ENCODE measurements at regions not wholly inside any gene's neighbourhood (a gene's known extent, or its start where the extent isn't known, plus 50 kb on each side); places are given as distances from the start of the nearest gene placed in this dataset.

GRCh38 chr9:73979894-73980264 is 517.3 kb upstream of the RORB start:
- Histone ChIP-seq H3K9ac (ENCODE audit: low read length) (no peak overlapping the region), H2AFZ (ENCODE audit: low read length) (no peak overlapping the region), H3K4me3 (ENCODE audit: low read depth, low read length, poor library complexity, severe bottlenecking) (no peak overlapping the region), H3K4me2 (ENCODE audit: low read length) (no peak overlapping the region), H3K4me1 (ENCODE audit: insufficient read depth, low read length, severe bottlenecking) (no peaks in the 10 kb centered on the region), H3F3A (ENCODE audit: insufficient read depth, low read length) (no peaks in the 10 kb centered on the region), H3K9me3 (ENCODE audit: low read length) (no peaks in the 10 kb centered on the region), H3K27me3 (ENCODE audit: insufficient read depth, low read length) (no peaks in the 10 kb centered on the region), H3K9me2 (ENCODE audit: low read depth, low read length) (no peaks in the 10 kb centered on the region), H3K36me3 (ENCODE audit: insufficient read depth, low read length) (no peaks in the 10 kb centered on the region), H4K20me1 (ENCODE audit: insufficient read depth, low read length) (no peaks in the 10 kb centered on the region), H3K79me2 (ENCODE audit: insufficient read depth, low read length) (no peaks in the 10 kb centered on the region), H3K27ac (ENCODE audit: low read depth, low read length, poor library complexity, severe bottlenecking) (no peak overlapping the region)
- no peak for TF ChIP-seq EZH2 (IDR thresholded peaks at IDR 0.05; ENCODE audit: borderline replicate concordance, low read length)

GRCh38 chr9:73980754-73981153 is 516.4 kb upstream of the RORB start:
- Histone ChIP-seq H3K4me3 (ENCODE audit: low read depth, low read length, poor library complexity, severe bottlenecking) (no peak overlapping the region), H3F3A (ENCODE audit: insufficient read depth, low read length) (no peaks in the 10 kb centered on the region), H3K27ac (ENCODE audit: low read depth, low read length, poor library complexity, severe bottlenecking) (no peak overlapping the region), H3K9ac (ENCODE audit: low read length) (no peak overlapping the region), H3K79me2 (ENCODE audit: insufficient read depth, low read length) (no peaks in the 10 kb centered on the region), H3K4me1 (ENCODE audit: insufficient read depth, low read length, severe bottlenecking) (no peaks in the 10 kb centered on the region), H3K9me2 (ENCODE audit: low read depth, low read length) (no peaks in the 10 kb centered on the region), H4K20me1 (ENCODE audit: insufficient read depth, low read length) (no peaks in the 10 kb centered on the region), H2AFZ (ENCODE audit: low read length) (no peak overlapping the region), H3K27me3 (ENCODE audit: insufficient read depth, low read length) (no peaks in the 10 kb centered on the region), H3K36me3 (ENCODE audit: insufficient read depth, low read length) (no peaks in the 10 kb centered on the region), H3K9me3 (ENCODE audit: low read length) (no peaks in the 10 kb centered on the region), H3K4me2 (ENCODE audit: low read length) (no peak overlapping the region)
- TF ChIP-seq, protein P1, sequence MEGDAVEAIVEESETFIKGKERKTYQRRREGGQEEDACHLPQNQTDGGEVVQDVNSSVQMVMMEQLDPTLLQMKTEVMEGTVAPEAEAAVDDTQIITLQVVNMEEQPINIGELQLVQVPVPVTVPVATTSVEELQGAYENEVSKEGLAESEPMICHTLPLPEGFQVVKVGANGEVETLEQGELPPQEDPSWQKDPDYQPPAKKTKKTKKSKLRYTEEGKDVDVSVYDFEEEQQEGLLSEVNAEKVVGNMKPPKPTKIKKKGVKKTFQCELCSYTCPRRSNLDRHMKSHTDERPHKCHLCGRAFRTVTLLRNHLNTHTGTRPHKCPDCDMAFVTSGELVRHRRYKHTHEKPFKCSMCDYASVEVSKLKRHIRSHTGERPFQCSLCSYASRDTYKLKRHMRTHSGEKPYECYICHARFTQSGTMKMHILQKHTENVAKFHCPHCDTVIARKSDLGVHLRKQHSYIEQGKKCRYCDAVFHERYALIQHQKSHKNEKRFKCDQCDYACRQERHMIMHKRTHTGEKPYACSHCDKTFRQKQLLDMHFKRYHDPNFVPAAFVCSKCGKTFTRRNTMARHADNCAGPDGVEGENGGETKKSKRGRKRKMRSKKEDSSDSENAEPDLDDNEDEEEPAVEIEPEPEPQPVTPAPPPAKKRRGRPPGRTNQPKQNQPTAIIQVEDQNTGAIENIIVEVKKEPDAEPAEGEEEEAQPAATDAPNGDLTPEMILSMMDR (IDR thresholded peaks at IDR 0.05; ENCODE audit: low read length): no peak
- no peak for TF ChIP-seq EZH2 (IDR thresholded peaks at IDR 0.05; ENCODE audit: borderline replicate concordance, low read length)

GRCh38 chr9:73981405-73981804 is 515.7 kb upstream of the RORB start:
- TF ChIP-seq, protein P1 (IDR thresholded peaks at IDR 0.05; ENCODE audit: low read length): no peak
- TF ChIP-seq EZH2 (IDR thresholded peaks at IDR 0.05; ENCODE audit: borderline replicate concordance, low read length): no peak
- Histone ChIP-seq H3K27me3 (ENCODE audit: insufficient read depth, low read length) (no peaks in the 10 kb centered on the region), H2AFZ (ENCODE audit: low read length) (no peak overlapping the region), H3K4me1 (ENCODE audit: insufficient read depth, low read length, severe bottlenecking) (no peaks in the 10 kb centered on the region), H3F3A (ENCODE audit: insufficient read depth, low read length) (no peaks in the 10 kb centered on the region), H3K36me3 (ENCODE audit: insufficient read depth, low read length) (no peaks in the 10 kb centered on the region), H4K20me1 (ENCODE audit: insufficient read depth, low read length) (no peaks in the 10 kb centered on the region), H3K9ac (ENCODE audit: low read length) (no peak overlapping the region), H3K4me3 (ENCODE audit: low read depth, low read length, poor library complexity, severe bottlenecking) (no peak overlapping the region), H3K4me2 (ENCODE audit: low read length) (no peak overlapping the region), H3K9me3 (ENCODE audit: low read length) (no peaks in the 10 kb centered on the region), H3K79me2 (ENCODE audit: insufficient read depth, low read length) (no peaks in the 10 kb centered on the region), H3K27ac (ENCODE audit: low read depth, low read length, poor library complexity, severe bottlenecking) (no peak overlapping the region), H3K9me2 (ENCODE audit: low read depth, low read length) (no peaks in the 10 kb centered on the region)

DNA sequence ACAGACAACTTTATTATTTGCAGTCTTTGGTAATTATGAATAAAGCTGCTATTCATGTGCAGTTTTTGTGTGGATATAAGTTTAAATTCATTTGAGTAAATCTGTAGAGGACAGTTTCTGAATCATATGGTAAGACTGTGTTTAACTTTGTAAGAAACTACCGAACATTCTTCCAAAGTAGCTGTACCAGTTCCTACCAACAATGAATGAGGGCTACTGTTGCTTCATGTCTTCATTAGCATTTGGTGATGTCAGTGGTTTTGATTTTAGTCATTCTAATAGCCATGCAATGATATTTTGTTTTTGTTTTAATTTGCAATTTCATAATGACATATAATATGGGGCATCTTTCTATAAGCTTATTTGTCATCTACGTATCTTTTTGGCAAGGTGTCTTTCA is 501.3 kb upstream of the RORB start:
- Histone ChIP-seq H3K79me2 (ENCODE audit: insufficient read depth, low read length) (no peaks in the 10 kb centered on the region), H3K4me1 (ENCODE audit: insufficient read depth, low read length, severe bottlenecking) (no peaks in the 10 kb centered on the region), H3K9me2 (ENCODE audit: low read depth, low read length) (no peaks in the 10 kb centered on the region), H3K9ac (ENCODE audit: low read length) (no peak overlapping the region), H3F3A (ENCODE audit: insufficient read depth, low read length) (no peaks in the 10 kb centered on the region), H3K27me3 (ENCODE audit: insufficient read depth, low read length) (no peaks in the 10 kb centered on the region), H3K4me2 (ENCODE audit: low read length) (no peak overlapping the region), H4K20me1 (ENCODE audit: insufficient read depth, low read length) (no peaks in the 10 kb centered on the region), H2AFZ (ENCODE audit: low read length) (no peak overlapping the region), H3K9me3 (ENCODE audit: low read length) (no peaks in the 10 kb centered on the region), H3K4me3 (ENCODE audit: low read depth, low read length, poor library complexity, severe bottlenecking) (no peak overlapping the region), H3K36me3 (ENCODE audit: insufficient read depth, low read length) (no peaks in the 10 kb centered on the region), H3K27ac (ENCODE audit: low read depth, low read length, poor library complexity, severe bottlenecking) (no peak overlapping the region)
- TF ChIP-seq EZH2 (IDR thresholded peaks at IDR 0.05; ENCODE audit: borderline replicate concordance, low read length): no peak
- TF ChIP-seq, protein P1 (IDR thresholded peaks at IDR 0.05; ENCODE audit: low read length): no peak
